GM19372 (cell line): ENCODE measurements at regions not wholly inside any gene's neighbourhood (a gene's known extent, or its start where the extent isn't known, plus 50 kb on each side); places are given as distances from the start of the nearest gene placed in this dataset.
"Not testable (repeated sequence)": the region's sequence is repeated elsewhere in the genome, so short reads cannot be mapped to it uniquely, and the experiment has no call there.

Experiments used
- ATAC-seq: cut with Tn5 transposase; IDR thresholded peaks from one replicate; pipeline ENCODE4 v1.9.1; 2021; ENCODE audit warnings: mild to moderate bottlenecking, low read depth, moderate library complexity; ENCODE audit not compliant: unreplicated experiment

GRCh38 chr2:83022631-83023210 is 1436.4 kb downstream of the SUCLG1 start:
- no peak for ATAC-seq

DNA sequence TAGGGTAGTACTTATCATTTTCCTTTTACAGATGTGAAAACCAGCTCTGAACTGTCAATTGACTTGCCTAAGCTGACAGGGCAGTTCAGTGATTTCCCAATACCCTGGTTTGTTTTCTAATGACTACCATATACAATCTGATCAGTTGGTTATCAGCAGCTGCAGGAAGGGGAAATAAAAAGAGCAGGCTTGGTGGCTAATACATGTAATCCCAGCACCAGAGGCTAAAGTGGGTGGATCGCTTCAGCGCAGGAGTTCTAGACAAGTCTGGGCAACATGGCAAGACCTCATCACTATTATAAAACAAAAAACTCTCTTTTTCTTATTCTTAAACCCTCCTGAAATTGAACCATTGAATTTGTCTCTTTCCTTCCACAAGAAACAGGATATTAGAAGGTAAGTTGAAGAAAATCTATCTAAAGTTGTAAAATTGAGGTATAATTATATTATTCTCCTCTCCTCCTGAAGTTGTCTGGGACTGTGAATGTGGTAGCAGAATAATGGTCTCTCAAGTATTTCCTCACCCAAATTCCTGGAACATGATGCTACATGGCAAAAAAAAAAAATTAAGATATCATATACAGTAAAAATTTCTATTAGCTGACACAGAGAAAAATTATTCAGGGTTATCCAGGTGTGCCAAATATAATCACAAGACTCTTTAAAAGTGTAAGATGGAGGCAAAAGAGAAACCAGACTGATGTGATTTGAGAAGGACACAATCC is 1441.6 kb downstream of the SUCLG1 start:
- no peak for ATAC-seq

- ATAC-seq = no peak
These were observed 1442.6 kb downstream of the SUCLG1 start for GRCh38 chr2:83016343-83017110.

DNA sequence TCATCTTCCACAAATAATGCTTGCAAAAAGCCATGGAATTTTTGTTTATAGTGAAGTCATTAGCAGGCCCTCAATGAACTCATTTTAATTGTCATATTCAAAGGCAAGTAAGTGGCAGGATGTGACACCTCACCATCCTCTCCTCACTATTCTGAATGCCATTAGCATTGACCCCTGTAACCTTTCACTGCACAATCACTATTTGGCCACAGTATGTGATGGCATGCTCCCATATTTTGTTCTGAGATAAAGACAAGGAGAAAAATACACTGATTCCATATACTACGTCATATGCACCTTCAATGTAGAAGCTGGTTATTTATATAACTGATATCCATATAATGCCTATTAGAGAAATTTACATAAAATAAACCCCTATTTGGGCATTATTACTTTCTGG is 1443.2 kb downstream of the SUCLG1 start:
- ATAC-seq = no peak

- ATAC-seq = no peak
These were observed 1443.9 kb downstream of the SUCLG1 start for GRCh38 chr2:83015035-83015715.

DNA sequence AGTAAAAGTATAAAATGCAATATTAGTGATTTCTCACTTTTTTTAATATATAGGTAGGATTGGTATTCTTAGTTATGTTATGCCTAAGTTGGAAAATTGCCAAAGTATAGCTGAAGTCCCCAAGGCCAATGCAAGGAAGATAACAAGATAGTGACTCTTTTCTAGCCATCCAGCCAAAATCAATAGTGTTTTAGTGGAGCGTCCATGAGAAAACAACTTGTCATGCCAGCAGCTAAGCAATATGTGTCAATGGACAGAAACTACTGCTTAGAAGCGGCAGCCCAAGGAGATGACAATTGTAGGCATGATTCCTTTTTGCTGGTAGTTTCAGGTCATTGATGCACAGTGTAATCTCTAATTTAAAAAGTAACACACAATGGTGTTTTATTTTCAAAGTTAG is 1444.6 kb downstream of the SUCLG1 start:
- ATAC-seq = no peak

GRCh38 chr2:83006961-83007360 is 1452.1 kb downstream of the SUCLG1 start:
- ATAC-seq = no peak

- no peak for ATAC-seq
These were observed 1455.5 kb downstream of the SUCLG1 start for GRCh38 chr2:83003555-83003954.

DNA sequence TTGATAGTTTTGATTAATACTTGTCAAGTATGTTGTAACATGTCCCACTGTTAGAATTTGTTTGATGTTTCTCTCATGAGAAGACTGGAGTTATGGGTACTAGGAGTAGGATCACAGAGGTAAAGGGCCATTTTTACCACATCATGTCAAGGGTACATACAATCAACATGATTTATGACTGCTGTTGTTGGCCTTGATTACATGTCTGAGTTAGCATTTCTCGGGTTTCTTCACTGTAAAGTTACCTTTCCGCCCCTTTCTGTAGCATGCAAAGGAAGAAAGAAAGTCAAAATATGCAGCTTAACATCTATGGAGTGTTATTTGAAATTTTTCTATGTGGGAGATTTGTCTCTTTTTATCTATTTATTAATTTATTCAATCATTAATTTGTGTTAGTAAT is 1456.4 kb downstream of the SUCLG1 start:
- ATAC-seq = no peak

GRCh38 chr2:82998781-82999180 is 1460.3 kb downstream of the SUCLG1 start:
- ATAC-seq = no peak

DNA sequence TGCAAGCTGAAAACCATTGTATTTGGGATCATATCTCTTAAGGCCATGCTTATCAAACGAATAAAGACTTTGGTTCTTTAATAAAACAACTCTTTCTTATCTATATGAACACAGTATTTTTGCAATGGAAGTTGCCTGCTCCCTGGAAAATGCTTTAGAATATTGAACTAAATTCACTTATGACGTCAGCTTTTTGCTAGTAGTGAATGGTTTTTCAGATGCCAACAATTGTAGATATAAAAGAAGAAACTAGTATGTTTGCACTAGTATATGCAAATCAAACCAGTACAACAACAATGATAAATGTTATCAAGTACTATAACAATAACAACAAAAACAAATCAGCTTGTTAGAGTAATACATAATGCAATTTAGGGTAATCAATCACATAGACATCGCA is 1462.9 kb downstream of the SUCLG1 start:
- ATAC-seq = no peak

DNA sequence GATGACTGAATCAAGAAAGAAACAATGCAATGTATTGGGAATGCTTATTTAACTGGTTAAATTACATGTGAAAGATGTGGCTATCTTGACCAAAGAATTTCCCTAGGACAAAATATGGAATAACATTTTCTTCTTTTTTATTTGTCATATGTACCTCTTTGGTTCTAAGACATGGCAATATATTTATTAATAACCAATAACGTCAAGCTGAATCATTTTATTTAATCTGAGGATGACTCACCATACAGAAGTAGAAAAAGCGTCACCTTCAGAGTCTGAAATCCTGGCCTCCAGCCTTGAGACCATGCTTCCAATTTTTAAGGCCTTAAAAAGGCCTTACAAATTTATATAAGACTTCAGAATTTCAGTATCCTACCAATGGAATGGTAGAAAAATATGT is 1464.9 kb downstream of the SUCLG1 start:
- ATAC-seq = no peak

DNA sequence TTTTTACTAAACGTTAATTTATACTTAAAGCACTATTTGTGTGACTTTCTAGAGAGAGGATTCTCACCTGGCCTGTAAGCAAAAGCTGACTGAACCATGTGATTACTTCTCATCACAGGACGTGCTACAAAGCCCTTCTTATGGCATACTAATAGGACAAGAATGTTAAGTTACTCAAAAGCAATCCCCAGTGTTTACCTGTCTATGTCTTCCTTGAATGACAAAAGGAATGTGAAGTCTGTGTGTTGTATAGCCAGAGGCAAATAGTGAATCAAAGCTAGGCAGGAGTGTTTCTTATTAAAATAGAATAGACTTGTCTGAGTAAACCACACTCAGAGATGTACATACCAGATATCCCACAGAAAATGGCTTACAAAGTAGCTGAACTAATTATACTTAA is 1465.5 kb downstream of the SUCLG1 start:
- no peak for ATAC-seq

GRCh38 chr2:82992968-82993367 is 1466.1 kb downstream of the SUCLG1 start:
- no peak for ATAC-seq

GRCh38 chr2:82987706-82988105 is 1471.4 kb downstream of the SUCLG1 start:
- ATAC-seq = not testable (repeated sequence)

- no peak for ATAC-seq
These were observed 1472.2 kb downstream of the SUCLG1 start for GRCh38 chr2:82986899-82987298.

- no peak for ATAC-seq
These were observed 1473.4 kb downstream of the SUCLG1 start for GRCh38 chr2:82985572-82986197.

DNA sequence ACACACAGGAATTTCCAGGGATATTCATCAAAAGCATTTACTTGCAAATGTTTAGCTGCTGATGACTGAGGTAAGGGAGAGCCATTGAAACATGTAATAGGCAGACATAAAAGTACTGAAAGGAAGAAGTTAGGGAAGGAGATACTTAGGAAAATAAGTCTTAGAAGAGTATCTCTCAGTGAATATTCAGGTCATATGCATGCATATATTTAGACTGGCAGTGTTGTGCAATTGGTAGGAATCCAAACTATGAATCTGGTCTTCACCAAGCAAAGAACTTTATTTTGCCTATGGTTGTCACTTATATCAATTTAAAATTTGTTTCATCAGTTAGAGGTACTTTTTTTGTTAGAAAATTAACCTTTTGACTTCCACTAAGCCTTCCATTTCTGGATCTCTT is 1490.7 kb downstream of the SUCLG1 start:
- ATAC-seq = no peak

DNA sequence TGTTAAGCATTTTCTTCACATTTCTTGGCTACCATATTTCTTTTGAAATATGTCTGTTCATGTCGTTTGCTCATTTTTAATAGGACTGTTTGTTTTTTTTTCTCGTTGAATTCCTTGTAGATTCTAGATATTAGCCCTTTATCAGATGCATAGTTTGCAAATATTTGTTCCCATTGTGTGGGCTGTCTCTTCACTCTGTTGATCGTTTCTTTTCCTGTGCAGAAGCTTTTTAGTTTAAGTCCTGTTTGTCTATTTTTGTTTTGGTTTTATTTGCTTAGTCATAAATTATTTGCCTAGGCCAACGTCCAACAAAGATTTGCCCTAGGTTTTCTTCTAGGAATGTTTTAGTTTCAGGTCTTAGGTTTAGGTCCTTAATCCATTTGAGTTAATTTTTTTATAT is 1494.7 kb downstream of the SUCLG1 start:
- ATAC-seq = no peak

DNA sequence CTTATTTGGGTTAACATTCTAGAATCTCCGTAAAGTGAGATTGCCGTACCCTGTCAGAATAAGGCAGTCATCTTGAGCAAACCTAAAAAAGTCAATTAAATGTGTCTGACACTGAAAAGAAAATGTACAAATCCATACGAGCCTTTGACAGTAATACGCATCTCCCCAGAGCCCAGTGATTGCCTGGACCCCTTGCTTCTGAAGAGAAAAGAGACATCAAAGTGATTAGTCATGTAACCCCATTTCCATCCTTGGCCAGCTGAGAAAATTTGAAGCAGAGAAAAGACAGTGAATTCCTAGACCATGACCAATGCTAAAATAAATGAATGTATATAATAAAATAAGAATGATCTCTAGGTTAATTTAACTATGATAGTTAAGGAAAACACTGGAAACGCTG is 1499.4 kb downstream of the SUCLG1 start:
- ATAC-seq = no peak

DNA sequence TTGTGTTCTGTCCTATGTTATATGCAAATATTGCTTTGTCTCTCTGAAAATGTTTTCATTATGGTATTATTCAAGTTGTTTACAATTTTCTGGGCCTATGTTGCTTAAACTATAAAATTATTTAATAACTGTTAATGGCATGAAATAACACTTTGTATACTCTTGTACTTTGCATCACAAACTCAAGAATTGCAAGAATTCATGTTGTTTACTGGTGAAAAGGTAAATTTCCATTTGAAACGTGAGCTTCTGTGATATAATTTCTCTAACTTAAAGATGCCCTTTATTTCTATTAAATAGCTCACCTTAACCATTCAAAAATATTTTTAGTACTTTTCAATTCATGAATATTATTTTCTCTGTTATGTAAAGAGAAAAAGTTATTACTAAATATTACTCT is 1504.2 kb downstream of the SUCLG1 start:
- ATAC-seq = no peak
